ENCODE measurements at regions not wholly inside any gene's neighbourhood (a gene's known extent, or its start where the extent isn't known, plus 50 kb on each side); places are given as distances from the start of the nearest gene placed in this dataset.

DNA sequence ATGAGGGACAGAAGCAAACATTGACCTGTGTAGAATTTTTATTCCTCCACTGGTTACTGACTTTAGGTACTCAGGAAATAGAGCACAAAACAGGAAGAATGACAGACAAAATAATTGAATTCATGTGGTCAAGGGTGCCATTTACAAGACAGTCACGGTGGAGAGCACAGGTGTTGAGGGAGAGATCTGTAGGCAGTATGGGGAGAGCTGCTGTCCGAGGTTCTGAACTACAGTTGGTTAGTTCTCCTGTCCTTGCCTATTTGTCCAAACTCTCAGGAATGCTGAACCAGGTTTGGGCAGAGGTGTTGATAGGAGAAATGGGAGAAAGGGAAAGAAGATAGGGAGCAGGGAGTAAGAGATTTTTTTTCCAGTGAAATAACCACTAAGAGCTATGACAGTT, 178.5 kb upstream of the ZBTB20 start:
- DNase-seq (ENCODE audit: low read depth in 2 of 2): peak; percentile 64 to 71

DNA sequence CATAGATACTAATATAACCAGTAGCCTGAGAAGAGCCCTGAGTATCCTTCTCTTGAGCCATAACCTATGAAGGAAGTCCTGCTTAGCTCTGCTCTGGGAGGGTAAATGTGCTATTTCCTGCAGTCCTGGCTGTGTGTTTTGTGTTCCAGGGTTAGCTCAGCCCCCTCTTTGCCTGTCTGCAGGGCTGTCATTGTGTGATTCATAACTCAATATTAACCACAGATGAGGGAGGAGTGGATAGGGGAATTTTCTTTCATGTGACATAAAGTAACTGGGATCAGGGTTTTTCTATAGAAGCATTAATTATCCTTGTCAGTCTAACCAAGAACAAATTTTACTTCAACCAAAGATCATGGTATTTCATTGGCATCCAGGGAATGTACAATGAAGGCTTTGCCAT, 183.3 kb upstream of the ZBTB20 start:
- peak; percentile 65 to 90 for DNase-seq (ENCODE audit: low read depth in 2 of 2)

DNA sequence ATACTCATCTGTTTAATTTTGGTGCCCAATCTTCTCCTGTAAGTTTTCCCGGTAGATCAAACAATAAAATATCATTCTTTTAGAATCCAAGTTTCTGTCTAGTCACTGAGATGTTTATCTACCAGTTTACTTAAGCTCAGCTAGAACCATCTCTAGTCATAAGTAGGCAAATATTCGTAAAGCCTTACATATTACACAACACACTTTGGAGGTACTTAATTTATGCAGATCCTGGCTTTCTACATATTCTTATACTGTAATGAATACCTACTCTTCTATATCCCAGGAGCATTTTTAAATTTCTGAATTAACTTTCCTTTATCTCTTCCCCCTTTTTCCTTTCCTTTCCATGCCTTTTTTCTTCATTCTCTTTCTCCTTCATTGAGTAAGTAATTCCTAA, 185.9 kb upstream of the ZBTB20 start:
- DNase-seq (ENCODE audit: low read depth in 2 of 2): no peak

DNA sequence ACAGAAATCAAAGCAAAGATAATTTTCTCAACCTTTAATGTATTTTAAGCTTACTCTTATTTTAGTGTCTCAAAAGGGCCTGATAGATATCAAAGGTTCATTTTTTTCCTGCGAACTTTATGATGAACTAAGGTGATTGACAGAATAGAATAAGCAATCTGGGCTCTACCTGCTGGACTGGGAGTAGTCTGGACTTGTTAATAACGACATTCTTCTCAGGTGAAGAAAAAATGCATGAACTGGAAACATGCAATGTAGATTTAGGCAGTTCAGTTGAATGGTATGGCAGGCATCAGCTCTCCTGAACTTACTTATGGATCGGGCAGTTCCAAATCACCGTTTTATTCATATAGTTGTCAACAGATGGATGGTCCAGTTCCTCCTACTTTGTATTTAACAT, 189.7 kb upstream of the ZBTB20 start:
- no peak for DNase-seq (ENCODE audit: low read depth in 2 of 2)

DNA sequence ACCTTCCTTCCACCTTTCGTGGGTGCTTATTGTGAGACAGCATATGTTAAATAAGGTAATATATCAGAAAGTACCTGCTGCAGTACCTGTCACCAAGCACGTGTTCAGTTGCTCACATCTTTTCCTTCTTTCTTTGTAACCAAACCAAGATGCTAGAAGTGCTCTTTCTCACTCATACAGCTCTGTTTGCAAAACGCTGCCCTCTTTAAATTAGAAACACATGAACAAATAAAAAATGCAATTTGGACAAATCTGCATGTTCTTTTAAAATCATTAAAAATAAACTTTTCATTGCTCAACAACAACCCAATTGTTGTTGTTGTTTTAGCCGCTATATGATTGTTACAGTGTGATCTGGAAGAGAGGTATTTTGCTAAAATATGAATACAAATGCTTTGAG, 193.5 kb upstream of the ZBTB20 start:
- DNase-seq (ENCODE audit: low read depth in 2 of 2): no peak

DNA sequence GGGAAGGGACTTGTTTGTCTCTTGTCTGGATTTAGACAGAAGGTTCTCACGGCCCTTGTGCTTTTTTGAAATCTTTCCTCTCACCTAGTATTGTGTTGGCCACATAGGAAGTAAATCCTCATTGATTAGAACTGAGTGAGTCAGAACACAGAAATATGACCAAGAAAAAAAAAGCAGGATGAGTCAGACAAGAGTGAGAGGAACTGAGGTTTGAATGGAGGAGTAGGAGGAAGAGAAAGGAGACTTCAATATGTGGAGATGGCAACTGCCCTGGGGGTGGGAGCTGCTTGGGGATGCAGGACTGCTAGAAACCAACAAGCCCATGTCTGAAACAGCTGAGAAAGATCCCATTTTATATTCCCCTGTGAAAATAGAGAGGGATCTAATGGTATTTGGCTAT, 194.1 kb upstream of the ZBTB20 start:
- DNase-seq (ENCODE audit: low read depth in 2 of 2): peak; percentile 31 to 78

DNA sequence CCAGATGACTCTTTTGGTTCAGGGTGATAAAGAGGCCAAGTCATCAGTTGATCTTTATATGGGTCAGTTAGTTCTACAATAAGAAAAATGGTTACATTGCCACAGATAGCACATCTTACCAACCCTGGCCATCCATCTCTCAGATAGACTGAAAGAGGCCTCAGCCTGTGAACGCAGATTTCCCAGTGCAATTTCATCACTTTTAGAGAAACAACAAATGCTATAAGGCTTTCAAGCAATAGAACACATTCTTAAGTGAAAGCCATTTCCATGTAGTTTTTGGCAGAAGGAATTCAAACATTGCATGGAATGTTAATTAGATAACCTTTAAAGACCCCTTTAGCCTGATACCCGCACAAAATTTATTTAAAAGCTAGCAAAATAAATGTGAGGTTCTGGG, 200.6 kb upstream of the ZBTB20 start:
- no peak for DNase-seq (ENCODE audit: low read depth in 2 of 2)

DNA sequence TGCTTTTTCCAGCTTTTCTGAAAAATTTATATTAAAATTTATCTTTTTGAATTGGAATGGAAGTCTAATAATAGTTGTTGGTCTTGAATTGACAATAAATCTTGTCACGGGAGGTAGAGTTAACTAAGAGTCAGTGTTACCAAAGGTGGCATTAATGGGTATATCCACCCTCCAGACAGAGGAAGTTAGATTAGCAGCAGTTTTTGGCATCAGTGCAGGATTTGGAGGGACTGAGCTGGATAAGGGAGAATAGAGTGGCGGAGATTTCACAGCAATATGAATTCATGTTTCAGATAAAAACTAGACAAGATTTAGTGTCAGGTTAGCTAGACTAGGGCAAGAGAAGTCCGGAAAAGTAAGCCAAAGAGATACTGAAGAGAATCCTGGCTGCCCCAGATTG, 201.3 kb upstream of the ZBTB20 start:
- peak in 1 of 2 donors; percentile 52 for DNase-seq (ENCODE audit: low read depth in 2 of 2)

DNA sequence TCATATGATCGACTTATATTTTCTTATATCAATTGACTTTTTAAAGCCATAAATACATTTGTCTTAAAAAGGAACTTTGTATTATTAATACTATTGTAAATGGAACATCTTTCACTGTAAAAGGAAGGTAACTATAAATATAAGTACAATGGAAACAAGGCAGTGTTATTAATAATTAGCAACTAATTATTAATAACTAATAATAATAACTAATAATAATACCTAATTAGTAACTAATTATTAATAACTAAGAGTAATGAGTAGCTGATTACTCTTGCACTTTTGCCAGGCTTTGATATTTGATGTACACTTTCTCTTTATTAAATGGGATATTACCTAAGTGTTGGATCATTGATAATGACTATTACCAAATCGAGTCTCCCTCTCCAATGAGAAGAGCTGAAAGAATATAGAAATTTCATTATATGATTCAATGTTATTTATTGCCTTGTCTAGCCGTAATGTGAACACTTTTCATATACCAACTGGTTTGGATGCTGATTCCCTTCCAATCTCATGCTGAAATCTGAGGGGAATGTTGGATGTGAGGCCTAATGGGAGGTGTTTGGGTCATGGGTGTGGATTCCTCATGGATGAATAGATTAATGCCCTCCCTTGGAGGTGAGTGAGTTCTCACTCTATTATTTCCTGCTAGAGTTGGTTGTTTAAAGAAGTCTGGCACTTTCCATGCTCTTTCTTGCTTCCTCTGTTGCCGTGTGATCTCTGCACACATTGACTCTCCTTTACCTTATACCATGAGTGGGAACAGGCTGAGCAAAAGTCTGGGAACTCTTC, 202.1 kb upstream of the ZBTB20 start:
- DNase-seq (ENCODE audit: low read depth in 2 of 2): peak in 1 of 2 donors; percentile 5

DNA sequence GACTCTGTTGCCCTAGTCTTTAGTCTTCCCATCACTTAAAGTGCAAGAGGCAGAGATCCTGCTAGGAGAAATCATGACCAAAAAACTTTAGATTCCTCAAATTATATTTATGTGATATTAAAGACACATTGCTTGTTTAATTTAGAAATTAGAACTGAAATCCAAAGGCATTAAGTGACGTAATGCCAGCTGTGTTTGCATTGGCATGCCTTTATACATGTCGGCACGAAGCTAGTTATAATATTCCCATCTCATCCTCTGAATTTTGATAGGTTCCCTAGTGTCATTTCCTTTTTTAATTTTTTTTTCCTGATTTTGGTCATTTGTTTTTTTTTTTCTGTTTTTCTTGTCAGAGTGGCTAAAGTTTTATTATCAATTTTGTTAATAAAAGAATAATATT, 203.5 kb upstream of the ZBTB20 start:
- DNase-seq (ENCODE audit: low read depth in 2 of 2): peak; percentile 51 to 84

DNA sequence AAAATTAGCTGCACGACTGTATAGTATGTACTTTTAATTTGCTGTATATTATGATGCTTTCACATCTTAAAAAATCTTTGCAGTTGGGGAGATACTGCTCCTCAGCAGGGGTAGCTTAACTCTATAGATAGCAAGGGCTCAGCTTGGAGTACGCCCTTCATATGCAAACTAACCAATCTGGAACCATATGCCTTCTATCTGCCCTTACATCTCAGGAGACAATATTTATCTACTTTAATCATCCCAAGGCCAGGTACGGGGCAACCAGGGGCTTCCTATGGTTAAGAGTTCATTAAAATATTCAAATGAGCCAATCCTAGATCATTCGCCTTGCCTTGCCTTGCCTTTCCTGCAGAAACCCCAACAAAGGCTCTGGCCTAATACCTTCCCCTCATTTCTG, 204.1 kb upstream of the ZBTB20 start:
- DNase-seq (ENCODE audit: low read depth in 2 of 2): no peak

DNA sequence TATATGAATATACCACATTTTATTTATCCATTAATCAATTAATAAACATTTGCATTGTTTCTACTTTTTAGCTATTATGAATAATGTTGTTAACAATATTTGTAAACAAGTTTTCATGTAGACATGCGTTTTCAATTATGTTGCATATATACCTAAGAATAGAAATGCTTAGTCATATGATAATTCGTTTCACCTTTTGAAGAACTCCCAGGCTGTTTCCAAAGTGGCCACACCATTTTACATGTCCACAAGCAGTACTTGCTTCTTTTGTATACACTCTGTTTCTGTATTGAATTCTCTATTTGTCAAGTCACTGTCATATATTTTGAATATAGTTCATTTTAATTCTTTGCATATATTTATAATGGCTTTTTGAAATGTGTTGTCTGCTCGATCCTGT, 206.9 kb upstream of the ZBTB20 start:
- no peak for DNase-seq (ENCODE audit: low read depth in 2 of 2)

DNA sequence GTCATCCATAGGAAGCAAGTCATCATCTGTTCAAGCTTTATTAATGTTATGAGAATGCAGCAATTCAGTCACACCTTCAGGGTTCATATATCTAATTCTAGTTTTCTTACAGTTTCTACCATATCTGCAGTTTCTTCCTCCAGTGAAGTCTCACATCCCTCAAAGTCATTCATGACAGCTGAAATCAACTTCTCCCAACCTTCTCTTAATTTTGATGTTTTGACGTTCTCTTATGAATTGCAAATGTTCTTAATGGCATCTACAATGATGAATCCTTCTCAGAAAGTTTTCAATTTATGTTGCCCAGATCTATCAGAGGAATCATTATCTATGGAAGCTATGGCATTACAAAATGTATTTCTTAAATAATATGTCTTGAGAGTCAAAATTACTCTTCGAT, 210.4 kb upstream of the ZBTB20 start:
- DNase-seq (ENCODE audit: low read depth in 2 of 2): no peak

DNA sequence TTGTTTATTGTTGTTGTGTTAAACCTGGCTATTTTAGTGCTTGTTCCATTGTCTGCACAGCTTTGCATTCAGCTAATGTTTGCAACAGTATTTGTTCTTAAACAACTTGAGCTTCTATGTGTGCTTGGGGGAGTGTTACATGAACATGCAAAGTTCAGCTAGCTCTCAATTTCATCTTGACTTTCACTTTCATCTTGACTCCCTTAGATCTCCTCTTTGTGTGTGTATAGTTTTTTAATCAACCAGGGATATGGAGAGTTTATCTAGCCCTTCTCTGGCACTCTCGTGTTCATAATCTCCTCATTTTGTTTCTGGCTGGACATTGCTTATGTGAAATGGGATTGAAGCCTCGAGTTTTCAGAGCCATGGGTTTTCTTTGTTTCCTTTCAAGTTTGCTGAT, 212.4 kb upstream of the ZBTB20 start:
- DNase-seq (ENCODE audit: low read depth in 2 of 2): peak in 1 of 2 donors; percentile 30

DNA sequence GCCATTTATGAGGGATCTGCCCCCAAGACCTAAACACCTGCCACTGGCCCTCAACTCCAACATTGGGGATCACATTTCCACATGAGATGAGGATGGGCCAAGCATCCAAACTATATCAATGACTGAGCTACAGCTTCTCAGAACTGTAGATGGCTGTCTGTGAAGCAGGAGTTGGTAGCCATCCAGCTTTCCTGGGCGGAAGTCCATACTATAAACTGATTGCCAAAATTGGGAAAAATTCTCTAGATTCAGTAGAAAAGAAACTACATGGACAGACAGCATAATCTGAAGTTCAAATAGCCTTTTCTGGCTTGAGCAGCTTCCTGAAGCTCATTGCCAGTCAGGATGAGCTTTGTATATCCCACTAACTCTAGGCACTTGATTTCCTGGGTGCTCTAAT, 214.7 kb upstream of the ZBTB20 start:
- DNase-seq (ENCODE audit: low read depth in 2 of 2): no peak

DNA sequence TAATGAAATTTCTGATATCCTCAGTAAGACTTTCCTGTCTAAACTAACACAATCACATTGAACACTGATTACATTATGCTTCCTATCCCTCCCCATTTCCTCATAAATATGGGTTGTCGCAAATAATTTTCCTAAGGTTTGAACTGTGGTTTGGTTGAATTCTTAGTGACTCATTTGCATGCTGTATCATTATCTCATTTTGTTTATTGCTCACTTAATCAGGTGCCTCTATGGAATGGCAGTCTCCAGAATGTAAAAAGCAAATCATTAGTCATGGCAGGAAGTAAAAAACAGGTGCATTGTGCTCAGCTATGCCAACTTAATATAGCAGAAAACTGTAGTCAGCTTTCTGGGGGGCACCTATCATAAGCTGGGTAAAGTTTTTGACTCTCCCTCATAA, 216.0 kb upstream of the ZBTB20 start:
- DNase-seq (ENCODE audit: low read depth in 2 of 2): peak in 1 of 2 donors; percentile 42

DNA sequence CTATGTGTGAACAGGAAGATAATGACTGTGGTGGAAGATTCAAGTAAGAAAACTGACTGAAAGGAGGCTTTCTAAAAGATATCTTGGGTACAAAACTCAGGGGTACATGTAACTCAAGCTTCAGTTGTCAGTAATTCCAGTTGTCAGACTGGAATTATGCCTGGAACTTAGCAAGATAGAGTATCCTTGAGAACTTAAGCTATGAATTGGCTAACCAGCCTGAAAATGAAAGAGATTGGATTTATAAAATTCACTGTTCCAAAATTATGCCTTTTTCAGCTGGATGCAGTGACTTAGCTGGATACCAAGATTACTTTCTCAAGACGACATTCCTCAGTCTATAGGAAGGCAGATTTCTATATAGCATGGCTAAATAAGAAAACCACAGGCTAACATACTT, 221.9 kb upstream of the ZBTB20 start:
- no peak for DNase-seq (ENCODE audit: low read depth in 2 of 2)

DNA sequence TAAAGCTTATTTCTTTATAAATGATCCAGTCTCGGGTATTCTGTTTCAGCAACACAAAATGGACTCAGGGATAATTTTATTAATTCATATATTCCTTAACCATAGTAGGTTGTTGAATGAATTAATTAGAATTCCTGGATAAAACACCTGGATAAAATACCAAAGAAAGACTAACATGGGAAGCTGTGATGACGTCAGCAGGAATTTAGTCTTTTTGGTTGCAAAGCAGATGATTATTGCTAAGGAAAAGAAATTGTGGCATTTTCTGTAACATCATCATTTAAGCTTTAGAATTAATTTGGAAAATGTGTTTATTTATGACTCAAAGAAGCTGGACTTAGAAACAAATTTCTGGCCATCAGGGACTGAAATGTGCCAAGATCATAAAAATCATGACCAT, 228.3 kb upstream of the ZBTB20 start:
- no peak for DNase-seq (ENCODE audit: low read depth in 2 of 2)

DNA sequence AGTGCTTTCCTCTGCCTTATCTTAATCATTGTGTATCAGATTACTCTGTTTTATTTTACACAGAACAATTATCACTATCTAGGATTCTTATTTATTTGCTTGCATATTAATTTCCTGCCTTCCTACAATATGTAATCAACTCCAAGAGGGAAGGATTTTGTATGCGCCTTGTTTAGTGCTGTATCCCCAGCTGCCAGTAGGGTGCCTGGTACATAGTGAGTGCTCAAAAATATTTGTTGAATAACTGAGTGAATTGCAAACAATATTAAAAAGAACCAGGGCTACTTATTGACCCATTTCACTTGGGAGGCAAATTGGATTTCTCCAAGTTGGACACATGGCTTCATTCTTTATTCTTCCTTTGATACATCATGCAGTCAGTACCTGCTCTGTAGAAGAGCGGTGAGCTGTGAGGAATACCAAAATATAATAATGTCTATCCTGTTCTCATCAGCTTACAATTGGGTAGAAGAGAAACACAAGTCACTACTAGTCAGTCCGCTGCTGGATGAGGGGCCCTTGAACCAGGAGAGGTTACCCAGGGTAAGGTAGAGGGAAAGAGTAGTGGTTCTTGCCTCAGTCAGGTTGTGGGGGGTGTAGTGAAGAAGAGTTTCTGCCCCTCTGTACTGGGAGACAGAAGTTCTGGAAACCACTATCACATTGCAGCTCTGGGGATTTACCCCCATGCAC, 233.9 kb upstream of the ZBTB20 start:
- peak in 1 of 2 donors; percentile 3 for DNase-seq (ENCODE audit: low read depth in 2 of 2)

DNA sequence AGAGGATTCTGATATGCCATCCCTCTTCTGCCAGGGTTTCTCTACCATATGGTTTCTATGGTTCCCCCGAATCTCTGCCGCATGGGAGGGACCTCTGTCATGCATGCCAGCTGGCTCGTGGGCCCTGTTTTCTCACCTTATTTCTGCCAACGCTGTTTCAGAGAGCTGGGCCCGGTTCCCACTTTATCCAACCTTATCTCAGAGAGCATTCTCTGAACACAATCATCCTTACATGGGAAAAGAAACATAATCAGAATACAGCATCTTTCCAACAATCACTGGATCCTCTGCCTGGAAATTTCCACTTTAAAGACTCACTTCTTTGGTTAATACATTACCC, 234.5 kb upstream of the ZBTB20 start:
- DNase-seq (ENCODE audit: low read depth in 2 of 2): peak in 1 of 2 donors; percentile 53

DNA sequence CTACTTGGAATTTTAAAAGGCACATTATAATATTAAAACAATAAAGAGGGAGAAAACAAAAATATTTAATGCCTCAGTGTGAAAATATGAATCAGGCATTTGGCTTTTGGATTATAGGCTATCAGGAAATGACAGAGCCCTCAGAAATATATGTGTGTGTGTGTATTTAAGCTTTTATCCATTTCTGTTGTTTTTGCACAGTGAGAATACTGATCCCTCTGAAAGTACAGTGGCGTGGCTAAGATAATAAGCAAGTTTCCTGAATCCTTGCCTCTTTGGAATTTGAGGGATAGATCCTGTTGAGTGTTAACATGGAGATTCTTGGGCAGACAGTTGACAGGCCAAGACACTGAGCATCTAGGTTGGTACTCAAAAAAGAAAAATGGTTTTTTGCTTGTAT, 234.8 kb upstream of the ZBTB20 start:
- DNase-seq (ENCODE audit: low read depth in 2 of 2): peak in 1 of 2 donors; percentile 35

DNA sequence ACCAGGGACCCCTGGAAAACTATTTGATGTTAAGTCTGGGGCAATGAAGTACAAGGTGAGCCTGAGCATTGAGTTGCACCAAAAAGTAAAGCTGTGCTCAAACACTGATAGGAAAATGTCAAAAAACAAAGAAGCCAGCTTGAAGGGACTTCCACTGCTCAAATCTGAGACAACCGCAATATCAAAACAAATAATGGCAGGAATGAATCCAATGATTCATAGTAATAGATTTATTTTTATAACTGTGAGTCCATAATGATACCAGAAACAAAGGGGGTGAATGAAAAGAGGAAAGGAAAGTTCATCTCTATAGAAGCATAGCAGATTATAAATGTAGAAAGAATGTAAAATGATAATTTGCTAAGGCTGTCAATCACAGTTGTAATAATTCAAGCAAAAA, 237.3 kb upstream of the ZBTB20 start:
- peak in 1 of 2 donors; percentile 13 for DNase-seq (ENCODE audit: low read depth in 2 of 2)
